GM21529 (cell line): ENCODE measurements at regions not wholly inside any gene's neighbourhood (a gene's known extent, or its start where the extent isn't known, plus 50 kb on each side); places are given as distances from the start of the nearest gene placed in this dataset.
"Not testable (repeated sequence)": the region's sequence is repeated elsewhere in the genome, so short reads cannot be mapped to it uniquely, and the experiment has no call there.

Experiments used
- ATAC-seq: cut with Tn5 transposase; IDR thresholded peaks from one replicate; pipeline ENCODE4 v1.9.1; 2021; ENCODE audit not compliant: unreplicated experiment

DNA sequence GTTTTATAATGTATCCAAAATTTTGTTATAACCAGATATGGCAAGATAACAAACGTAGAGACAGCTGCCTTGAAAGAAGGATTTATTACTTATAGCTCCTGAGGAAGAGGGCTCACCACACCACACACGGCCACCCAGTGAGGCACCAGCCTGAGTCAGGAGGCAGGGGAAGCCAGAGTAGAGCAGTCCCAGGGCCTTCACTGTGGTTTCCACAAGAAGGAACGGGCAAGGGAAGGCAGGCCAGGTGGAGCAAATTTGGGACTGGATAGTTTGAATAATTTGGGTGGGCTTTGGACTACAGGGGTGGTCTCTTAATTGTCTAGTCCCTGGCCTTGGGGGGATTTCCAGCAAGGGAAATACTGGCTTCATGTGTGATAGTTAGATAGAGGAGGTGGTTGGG lies 72.5 kb downstream of the RRAGC start:
- no peak for ATAC-seq

DNA sequence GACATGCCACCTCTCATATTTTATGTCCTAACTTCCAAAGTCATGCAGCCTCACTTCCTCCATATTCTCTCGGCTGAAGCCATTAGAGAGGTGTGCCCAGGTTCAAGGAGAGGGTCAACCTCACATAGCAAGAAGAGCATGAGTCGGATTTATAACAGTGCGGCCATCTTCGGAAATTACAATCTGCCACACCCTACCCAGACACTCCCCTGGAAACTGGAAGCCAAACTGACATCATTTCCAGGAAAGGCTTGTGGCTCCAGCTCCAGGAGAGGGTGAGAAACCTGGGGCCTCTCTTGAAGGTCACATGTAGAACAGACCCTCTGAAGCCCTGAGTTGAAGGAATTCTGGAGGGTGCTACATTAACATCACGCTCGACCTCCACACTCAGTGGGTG lies 73.5 kb downstream of the RRAGC start:
- ATAC-seq = no peak

DNA sequence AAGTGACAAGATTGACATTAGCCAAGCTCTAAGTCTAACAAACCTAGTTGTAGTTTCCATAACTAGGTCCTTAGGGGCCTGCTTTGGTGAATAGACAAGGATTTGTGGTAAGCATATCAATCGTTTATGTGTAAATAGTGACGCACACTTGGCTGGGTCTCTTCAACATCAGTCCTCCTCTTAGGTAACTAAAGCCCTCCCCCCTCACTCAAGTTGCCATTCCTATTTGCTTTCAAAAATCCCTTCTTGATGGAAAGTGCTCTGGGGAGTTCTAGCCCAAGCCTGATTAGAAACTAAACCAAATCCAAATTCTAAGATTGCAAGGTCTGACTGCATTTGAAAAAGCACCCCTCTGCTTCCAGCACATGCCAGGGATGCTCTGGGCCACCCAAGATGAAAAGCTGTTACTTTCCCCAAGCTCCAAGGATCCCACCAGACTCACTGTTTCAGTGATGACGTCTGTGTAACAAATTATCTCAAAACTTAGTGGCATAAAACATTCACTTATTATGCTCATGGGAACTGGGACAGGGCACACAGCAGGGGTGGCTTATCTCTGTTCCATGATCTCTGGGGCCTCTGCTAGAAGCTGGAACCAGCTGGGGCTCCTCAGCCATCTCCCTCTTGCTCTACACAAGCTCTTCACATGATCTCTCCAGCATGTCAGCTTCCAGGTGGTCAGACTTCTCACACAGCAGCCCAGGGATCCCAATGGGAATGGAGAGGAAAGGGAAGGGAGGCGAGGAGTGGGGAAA lies 74.1 kb downstream of the RRAGC start:
- ATAC-seq = no peak

DNA sequence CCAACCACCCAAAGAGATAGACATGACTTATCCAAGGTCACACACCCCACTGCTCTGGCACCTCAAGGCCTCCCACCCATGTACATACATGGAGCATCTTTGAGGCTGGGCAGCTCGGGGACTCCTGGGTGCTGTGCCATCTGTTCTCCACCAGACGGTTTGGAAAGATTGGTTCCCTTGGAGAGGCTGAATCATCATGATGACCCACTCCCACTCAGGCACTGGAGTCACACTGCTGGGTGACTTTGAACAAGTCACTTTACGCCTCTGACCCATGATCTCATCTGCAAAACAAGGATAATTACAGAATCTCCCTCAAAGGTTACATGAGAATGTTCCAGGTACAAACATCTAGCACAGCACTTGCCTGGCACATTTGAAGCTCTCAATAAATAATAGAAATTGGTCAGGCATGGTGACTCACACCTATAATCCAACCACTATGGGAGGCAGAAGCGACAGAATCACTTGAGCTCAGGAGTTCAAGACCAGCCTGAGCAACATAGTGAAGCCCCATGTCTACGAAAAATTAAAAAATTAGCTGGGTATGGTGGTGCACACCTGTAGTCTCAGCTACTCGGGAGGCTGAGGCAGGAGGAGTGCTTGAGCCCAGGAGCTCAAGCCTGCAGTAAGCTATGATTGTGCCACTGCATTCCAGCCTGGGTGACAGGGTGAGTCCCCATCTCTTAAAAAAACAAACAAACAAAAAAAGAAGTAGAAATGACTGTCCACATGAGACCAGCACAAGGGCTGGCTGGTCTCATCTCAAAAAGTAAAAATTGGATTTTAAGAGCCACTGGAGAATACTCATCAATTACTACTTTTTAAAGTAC lies 74.9 kb downstream of the RRAGC start:
- no peak for ATAC-seq

DNA sequence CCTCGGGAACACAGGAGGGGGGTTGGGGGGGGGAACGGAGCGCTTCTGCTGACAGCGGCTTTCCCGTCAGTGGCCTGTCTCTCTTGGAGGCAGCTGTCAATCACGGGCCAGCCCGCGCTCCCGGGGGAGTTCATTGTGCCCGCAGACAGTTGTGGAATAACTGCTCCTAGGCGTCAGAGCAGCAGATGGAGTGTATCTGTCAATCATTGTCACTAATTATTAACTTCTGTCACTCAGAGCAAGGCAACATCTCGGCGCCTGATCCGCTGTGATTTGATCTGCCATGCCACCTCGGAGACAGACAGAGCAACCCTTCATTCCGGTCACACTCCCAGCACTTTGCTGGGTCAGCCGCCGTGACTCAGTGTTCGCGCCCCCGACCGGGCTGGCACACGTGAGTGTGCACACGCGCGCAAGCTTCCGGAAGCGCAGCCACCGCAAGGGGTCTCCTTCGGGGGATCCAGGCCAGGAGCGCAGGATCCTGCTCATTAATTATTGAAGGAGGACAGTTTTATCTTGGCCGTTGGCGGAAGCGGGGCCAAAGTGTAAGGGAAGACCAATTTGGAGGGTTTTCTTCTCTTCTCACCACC lies 75.8 kb downstream of the RRAGC start:
- ATAC-seq = no peak

DNA sequence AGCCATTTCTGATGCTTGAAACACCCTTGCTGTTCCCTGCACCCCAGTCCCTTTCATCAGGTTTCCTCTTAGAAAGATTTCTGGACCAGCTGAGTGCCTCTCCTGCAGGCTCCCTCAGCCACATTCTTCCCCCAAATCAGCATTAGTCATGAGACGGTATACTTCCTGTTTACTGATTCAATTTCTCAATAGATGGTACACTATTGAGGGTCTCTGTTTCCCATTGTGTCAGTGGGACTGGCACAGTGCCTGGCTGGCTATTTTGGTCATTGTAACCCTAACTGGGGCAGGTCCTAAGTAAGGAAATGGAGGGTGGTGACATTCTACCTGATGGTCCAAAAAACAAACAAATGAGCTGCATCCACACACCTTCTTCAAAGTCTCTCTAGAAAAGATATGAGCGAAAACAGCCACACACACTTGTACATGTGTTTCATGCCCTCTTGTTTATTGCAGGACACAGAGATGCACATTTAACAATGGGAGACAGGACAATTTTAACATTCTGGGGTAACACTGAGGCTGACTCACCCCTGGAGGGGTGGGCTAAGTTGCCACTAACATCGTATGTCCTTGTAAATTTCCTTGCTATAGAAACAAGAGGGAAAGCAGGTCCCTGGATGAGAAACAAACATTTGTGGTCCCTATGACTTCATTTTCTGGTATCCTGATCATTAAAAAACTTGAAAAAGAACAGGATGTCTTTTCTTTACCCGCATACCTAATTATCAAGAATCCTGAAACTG lies 77.5 kb downstream of the RRAGC start:
- no peak for ATAC-seq

DNA sequence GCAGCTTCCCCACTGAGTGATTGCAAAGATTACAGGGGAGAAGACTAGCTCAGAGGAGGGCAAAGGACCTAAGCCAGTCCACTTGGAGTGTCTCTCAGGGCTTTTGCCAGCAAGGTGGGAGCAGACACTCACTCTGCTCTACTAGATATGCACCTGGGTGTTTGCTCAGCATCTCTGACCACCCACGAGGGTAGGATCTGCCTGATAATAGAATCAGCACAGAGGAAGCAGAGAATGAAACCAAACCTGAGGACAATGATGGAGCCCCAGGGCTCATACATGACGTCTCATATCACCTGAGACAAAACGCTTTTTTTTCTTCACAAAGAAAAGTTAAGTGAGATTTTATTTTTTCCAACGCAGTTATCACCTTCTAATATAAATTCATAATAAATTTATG lies 79.4 kb downstream of the RRAGC start:
- no peak for ATAC-seq

DNA sequence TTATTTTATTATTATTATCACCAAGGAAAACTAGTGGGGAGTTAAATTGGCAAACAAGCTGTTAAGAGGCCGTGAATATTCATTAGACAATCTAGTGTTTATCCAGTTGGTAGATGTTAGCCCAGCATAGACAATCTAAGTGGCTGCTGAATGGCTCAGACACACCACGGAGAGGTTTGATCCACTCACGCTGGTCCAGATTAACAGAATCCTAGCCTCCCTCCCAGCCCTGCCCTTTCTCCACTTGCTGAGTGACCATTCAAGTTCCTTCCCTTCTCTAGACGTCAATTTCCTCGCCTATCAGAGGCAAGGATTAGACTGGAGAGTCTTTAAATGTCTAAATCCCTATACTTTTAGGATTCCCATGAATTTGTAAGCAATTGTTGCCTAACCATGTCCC lies 80.1 kb downstream of the RRAGC start:
- no peak for ATAC-seq

DNA sequence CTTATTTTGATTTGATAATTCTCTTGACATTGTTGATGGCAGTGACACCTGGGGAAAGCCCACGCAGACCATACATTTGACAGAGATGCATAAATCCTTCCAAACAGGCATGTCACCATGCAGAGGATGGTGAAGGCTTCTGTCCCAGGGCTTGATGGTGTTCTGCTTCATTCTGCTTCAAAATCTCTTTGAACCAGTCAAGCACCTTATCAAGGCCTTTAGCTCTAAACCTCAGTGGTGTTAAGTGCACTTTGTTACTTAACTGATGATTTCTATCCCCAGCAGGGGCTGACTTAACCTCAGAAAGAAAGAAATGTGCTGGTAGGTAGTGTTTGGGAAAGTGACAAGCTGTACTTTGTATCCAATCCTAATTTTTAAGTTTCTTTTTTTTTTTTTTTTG lies 81.1 kb downstream of the RRAGC start:
- ATAC-seq = no peak

DNA sequence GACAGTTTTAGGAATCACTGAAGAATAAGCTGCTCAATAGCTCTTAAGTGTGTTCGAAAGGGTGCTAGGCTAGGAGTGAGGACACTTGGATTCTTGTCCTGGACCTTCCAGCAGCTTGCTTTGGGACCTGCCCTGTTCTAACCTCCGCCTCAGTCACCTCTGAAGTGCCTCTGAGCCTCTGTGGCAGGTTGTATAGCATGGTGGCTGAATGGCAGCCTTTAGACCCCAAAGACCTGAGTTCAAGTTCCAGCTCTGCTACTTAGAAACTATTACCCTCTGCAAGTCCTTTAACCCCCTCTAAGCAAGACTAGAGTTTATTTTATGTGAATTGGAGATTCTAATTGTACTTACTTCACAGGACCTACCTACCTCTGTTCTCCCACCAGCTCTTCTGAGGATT lies 81.5 kb downstream of the RRAGC start:
- no peak for ATAC-seq

DNA sequence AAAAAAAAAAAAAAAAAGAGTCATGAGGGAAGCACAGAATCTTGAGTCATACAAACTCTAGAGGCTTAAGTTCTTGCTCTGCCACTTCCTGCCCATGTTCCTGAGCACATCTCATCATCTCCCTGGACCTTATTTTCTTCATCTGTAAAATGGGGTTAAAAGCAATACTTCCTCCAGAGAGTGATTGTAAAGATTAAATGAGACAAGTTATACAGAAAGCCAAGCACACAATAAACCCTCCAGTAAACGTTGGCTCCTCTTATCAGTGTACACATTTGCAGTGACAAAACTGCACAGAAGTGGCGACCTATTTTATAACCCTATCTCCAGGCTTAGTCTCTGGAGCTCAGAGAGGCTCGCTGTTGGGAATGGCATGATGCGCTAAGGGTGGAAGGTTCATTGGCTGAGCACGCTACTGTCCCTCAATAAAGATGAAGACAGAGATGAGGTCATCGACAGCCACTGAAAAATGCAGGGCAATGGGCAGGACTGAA lies 82.1 kb downstream of the RRAGC start:
- no peak for ATAC-seq

DNA sequence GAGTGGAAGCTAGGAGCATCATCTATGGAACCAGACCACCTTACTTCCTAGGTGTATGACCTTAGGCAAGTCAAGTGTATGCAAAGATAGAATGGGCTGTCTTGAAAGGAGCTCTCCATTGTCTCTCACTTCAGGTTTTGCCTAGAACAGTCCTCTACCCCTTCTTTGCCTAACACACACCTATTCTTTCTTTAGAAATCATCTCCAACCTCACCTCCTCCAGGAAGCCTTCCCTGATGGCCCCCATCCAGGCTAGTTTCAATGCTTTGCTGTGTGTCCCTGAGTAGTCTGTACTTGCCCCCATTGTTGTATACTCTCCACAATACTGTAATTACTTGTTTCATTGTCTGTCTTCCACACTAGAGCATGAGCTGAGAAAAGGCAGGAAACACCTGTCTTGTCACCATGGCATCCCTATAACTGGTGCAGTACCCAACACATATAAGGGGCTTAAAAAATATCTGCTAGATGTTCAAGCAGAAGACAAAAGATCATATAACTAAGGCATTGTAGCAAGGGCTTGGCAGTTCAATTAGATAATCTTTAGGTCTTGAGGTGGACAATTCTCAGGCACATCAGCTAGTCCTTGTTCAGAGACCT lies 83.0 kb downstream of the RRAGC start:
- ATAC-seq = no peak

DNA sequence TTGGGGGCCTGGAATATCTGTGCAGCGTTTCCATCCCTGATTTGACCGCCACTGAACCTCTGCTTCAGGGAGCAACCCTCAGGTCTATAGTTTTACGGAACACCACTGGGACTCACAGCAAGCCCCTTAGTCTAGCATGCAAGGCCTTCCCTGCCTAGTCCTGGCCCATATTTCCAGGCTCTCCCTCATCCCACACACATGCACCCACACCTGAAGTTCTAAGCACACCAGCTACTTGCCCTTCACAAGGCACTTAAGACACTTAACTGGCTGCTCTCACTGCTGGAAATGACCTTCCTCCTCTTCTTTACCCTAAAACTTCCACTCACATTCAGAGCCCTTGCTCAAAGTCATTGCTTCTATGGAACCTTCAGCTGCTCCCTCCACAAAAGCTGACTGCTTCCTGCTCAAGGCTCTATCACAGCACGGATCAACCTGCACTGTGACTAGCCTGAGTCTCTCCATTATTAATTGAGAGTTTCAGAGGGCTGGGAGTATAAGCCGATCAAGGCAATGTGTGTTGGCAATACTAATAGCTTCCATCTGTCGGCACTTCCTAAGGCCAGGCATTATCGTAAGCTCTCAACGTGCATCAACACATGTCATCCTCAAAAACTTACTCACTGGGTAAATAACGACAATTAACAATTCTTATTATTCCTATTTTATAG lies 84.3 kb downstream of the RRAGC start:
- no peak for ATAC-seq

DNA sequence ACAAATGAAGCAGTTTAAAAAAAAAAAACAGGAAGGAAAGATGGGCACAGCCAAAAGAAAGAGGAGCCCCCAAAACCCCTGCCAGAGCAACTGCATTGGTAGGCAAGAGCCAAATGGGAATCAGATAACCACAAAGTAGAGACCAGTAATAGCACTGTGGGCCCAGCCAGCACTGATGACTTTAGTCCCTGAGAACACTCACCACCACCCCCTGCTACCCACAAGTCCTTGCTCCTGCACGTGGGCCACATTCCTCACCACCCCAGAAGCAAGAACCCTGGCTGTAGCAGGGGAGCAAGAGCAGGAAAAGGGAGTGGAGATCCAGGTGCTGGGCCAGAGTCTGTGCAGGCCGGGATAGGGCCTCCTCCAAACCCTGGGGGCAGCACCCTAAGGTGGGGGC lies 86.1 kb downstream of the RRAGC start:
- no peak for ATAC-seq

DNA sequence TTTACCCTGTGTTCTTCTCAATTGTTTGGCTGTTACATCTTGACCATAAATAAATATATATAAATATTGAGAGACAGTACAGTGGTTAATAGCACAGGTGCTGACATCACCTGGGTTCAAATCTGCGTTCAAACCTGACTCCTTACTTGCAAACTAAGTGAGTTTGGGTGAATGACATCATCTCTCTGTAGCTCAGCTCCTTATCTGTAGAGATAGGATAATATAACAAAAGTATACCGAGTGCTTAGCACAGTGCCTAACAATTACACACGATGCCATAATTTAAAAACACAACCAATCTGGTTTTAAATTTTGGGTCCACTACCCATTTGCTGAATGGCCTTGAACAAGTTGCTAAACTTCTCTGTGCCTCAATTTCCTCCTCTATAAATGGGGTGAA lies 86.6 kb downstream of the RRAGC start:
- no peak for ATAC-seq

DNA sequence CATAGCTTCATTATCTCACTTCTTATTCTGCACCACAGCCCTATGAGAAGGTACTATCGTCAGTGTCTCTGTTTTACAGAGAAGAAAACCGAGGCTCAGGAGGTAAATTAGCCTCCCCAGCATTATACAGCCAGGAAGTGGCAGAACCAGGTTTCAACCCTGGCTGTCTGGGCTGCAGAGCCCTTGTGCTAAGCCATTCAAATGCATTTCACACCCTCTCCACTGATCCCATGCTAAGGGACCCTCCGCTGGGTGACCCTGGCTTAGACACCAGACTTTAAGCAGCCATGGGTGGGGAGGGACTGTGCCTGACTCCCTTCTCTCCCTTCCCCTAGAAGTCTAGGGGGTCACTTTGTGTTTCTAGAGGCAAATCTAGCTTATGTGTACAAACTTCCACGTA lies 87.5 kb downstream of the RRAGC start:
- ATAC-seq = no peak

DNA sequence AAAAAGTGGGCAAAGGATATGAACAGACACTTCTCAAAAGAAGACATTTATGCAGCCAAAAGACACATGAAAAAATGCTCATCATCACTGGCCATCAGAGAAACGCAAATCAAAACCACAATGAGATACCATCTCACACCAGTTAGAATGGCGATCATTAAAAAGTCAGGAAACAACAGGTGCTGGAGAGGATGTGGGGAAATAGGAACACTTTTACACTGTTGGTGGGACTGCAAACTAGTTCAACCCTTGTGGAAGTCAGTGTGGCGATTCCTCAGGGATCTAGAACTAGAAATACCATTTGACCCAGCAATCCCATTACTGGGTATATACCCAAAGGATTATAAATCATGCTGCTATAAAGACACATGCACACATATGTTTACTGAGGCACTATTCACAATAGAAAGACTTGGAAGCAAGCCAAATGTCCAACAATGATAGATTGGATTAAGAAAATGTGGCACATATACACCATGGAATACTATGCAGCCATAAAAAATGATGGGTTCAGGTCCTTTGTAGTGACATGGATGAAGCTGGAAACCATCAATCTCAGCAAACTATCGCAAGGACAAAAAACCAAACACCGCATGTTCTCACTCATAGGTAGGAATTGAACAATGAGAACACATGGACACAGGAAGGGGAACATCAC lies 88.9 kb downstream of the RRAGC start:
- not testable (repeated sequence) for ATAC-seq

DNA sequence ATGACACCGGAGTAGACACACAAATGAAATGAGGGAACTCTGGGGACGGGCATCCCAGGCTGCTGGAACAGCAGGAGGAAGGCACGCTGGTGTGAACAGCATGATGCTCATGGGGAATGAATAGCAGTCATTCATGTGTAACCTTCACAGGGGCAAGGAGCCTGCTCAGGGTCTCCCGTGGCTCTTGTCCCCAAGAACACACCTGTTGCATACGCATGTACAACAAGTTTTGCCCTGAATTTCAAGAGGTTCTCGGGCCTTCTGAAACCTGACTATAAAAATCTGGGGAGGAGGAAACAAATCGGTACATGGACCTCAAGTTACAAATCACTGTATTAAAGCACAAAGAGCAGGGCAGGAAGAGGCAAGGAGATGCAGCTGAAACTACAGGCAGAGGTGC lies 93.4 kb downstream of the RRAGC start:
- ATAC-seq = no peak

DNA sequence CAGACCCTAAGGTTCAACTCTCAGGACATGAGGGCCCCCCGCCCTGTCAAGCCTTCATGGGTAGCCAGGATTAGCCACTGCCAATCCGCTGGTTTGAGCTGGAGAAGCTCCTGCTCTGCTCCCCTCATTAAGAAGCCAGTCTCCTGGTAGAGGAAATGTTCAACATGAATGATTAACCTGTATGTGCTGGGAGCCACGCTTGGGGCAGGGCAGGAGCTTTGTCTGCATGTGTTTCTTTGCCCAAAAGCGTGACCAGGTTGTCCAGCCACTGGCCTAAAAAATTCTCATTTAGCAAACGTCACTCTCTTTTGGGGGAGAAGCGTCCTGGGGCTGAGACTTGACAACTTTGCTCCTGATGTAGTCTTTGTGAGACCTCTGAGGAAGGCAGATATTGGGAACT lies 96.5 kb downstream of the RRAGC start:
- ATAC-seq = no peak

DNA sequence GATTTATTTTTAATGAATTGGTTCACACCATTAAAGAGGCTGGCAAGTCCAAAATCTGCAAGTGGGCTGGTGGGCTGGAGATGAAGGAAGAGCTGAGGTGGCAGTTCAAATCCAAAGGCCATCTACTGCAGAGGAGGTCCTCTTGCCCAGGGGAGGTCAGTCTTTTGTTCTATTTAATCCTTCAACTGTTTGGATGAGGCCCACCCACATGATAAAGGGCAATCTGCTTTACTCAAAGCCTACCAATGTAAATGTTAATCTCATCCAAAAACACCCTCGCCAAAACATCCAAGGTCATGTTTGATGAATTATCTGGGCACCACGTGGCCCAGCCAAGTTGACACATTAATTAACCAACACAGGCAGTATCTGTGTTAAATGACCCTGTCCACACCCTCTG lies 99.0 kb downstream of the RRAGC start:
- ATAC-seq = no peak
